ENCODE measurements at regions not wholly inside any gene's neighbourhood (a gene's known extent, or its start where the extent isn't known, plus 50 kb on each side); places are given as distances from the start of the nearest gene placed in this dataset.

- no peak for DNase-seq (ENCODE audit: extremely low spot score)
- ChIA-PET POLR2A (no interaction called here), CTCF (interaction anchor here (0.6 to 1.3 kb wide), 2 partner anchors 27 to 233 kb away, joined by 3 to 6 read pairs; no protein-coding TSS in a partner anchor)
- TF ChIP-seq SP1 (IDR thresholded peaks at IDR 0.05) (no peak), ARNT (IDR thresholded peaks at IDR 0.05) (no peak), SUZ12 (IDR thresholded peaks at IDR 0.05) (no peak), HDGF (IDR thresholded peaks at IDR 0.05; ENCODE audit: borderline replicate concordance) (no peak), TARDBP (IDR thresholded peaks at IDR 0.05) (no peak), FOXK2 (IDR thresholded peaks at IDR 0.05) (no peak), NFRKB (IDR thresholded peaks at IDR 0.05) (no peak), LEF1 (IDR thresholded peaks at IDR 0.05; ENCODE audit: borderline replicate concordance) (no peak), PKNOX1 (IDR thresholded peaks at IDR 0.05) (no peak), BHLHE40 (IDR thresholded peaks at IDR 0.05; ENCODE audit: borderline replicate concordance) (no peak), FOXM1 (IDR thresholded peaks at IDR 0.05; ENCODE audit: borderline replicate concordance) (no peak), ZNF384 (IDR thresholded peaks at IDR 0.05) (no peak), CTBP1 (IDR thresholded peaks at IDR 0.05; ENCODE audit: borderline replicate concordance) (no peak), FOXA1 (IDR thresholded peaks at IDR 0.05) (no peak), L3MBTL2 (conservative IDR thresholded peaks at IDR 0.05) (no peak), ELF4 (IDR thresholded peaks at IDR 0.05) (no peak)
Observed at GRCh38 chr3:18127174-18127858, 297.8 kb downstream of the SATB1 start.

DNA sequence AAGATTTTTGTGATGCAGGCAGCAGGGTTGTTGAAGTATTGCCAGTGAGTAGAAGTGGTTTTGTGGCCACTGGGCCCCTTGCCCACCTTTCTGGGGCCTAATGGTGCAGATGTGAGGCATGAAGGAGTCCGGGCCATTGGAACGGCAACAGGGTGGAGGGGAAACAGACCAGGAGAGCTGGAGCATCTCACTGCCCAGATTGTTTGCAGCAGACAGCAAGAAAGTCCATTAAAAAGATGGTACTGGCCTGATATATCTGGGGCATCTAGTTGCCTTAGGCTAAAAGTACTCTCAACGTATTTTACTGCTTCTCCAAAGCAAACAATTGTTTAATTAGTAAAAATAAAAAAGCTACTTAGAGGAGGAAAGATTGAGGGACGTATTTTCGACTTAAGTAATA, 298.4 kb downstream of the SATB1 start:
- ChIA-PET POLR2A (no interaction called here), CTCF (no interaction called here)
- DNase-seq (ENCODE audit: extremely low spot score) = no peak
- no peak for TF ChIP-seq ELF4 (IDR thresholded peaks at IDR 0.05)
- no peak for TF ChIP-seq ARNT (IDR thresholded peaks at IDR 0.05)
- no peak for TF ChIP-seq ZNF384 (IDR thresholded peaks at IDR 0.05)
- TF ChIP-seq SUZ12 (IDR thresholded peaks at IDR 0.05) = no peak
- TF ChIP-seq PKNOX1 (IDR thresholded peaks at IDR 0.05) = no peak
- no peak for TF ChIP-seq L3MBTL2 (conservative IDR thresholded peaks at IDR 0.05)
- no peak for TF ChIP-seq FOXA1 (IDR thresholded peaks at IDR 0.05)
- TF ChIP-seq HDGF (IDR thresholded peaks at IDR 0.05; ENCODE audit: borderline replicate concordance) = no peak
- TF ChIP-seq SP1 (IDR thresholded peaks at IDR 0.05) = no peak
- no peak for TF ChIP-seq LEF1 (IDR thresholded peaks at IDR 0.05; ENCODE audit: borderline replicate concordance)
- no peak for TF ChIP-seq FOXK2 (IDR thresholded peaks at IDR 0.05)
- TF ChIP-seq BHLHE40 (IDR thresholded peaks at IDR 0.05; ENCODE audit: borderline replicate concordance) = no peak
- no peak for TF ChIP-seq TARDBP (IDR thresholded peaks at IDR 0.05)
- no peak for TF ChIP-seq CTBP1 (IDR thresholded peaks at IDR 0.05; ENCODE audit: borderline replicate concordance)
- TF ChIP-seq FOXM1 (IDR thresholded peaks at IDR 0.05; ENCODE audit: borderline replicate concordance) = no peak

- ChIA-PET POLR2A (no interaction called here), CTCF (interaction anchor here (0.9 kb wide), 1 partner anchor 662 kb away, joined by 7 read pairs; no protein-coding TSS in a partner anchor)
- TF ChIP-seq ELF4 (IDR thresholded peaks at IDR 0.05) (no peak), L3MBTL2 (conservative IDR thresholded peaks at IDR 0.05) (0 out of 2 replicates have a peak, but pooled peaks have one; percentile 12)
- DNase-seq (ENCODE audit: extremely low spot score) = no peak
Observed at GRCh38 chr3:18124501-18124900, 300.6 kb downstream of the SATB1 start.

DNA sequence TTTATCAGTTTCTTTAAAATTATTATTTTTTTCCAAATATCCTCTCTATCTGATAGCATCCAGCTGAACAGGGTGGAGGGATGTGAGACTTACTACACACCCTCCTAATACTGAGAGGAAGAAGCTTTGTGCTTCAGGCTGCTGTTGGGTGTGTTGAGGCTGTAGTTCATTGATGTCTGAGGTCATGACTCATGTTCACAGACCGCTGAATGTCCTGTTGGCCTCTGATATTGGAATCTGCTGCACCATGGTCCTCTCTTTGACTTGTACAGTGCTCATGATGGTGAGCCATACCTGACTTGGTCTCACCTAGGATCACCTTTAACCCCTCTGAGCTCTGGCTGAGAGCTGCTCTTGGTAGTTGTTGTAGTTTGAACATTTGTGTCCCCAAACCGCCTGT, 302.9 kb downstream of the SATB1 start:
- CTCF ChIA-PET = no interaction called here
- DNase-seq (ENCODE audit: extremely low spot score) = no peak
- TF ChIP-seq ELF4 (IDR thresholded peaks at IDR 0.05) = no peak
- no peak for TF ChIP-seq ARNT (IDR thresholded peaks at IDR 0.05)
- TF ChIP-seq HDGF (IDR thresholded peaks at IDR 0.05; ENCODE audit: borderline replicate concordance) = no peak
- no peak for TF ChIP-seq PKNOX1 (IDR thresholded peaks at IDR 0.05)
- TF ChIP-seq FOXA1 (IDR thresholded peaks at IDR 0.05) = no peak
- TF ChIP-seq ZNF384 (IDR thresholded peaks at IDR 0.05) = no peak
- no peak for TF ChIP-seq L3MBTL2 (conservative IDR thresholded peaks at IDR 0.05)
- TF ChIP-seq BHLHE40 (IDR thresholded peaks at IDR 0.05; ENCODE audit: borderline replicate concordance) = no peak
- no peak for TF ChIP-seq SP1 (IDR thresholded peaks at IDR 0.05)
- TF ChIP-seq LEF1 (IDR thresholded peaks at IDR 0.05; ENCODE audit: borderline replicate concordance) = no peak
- TF ChIP-seq SUZ12 (IDR thresholded peaks at IDR 0.05) = no peak
- no peak for TF ChIP-seq CTBP1 (IDR thresholded peaks at IDR 0.05; ENCODE audit: borderline replicate concordance)
- no peak for TF ChIP-seq FOXK2 (IDR thresholded peaks at IDR 0.05)
- no peak for TF ChIP-seq NFRKB (IDR thresholded peaks at IDR 0.05)
- no peak for TF ChIP-seq FOXM1 (IDR thresholded peaks at IDR 0.05; ENCODE audit: borderline replicate concordance)
- no peak for TF ChIP-seq TARDBP (IDR thresholded peaks at IDR 0.05)
- POLR2A ChIA-PET = no interaction called here

DNA sequence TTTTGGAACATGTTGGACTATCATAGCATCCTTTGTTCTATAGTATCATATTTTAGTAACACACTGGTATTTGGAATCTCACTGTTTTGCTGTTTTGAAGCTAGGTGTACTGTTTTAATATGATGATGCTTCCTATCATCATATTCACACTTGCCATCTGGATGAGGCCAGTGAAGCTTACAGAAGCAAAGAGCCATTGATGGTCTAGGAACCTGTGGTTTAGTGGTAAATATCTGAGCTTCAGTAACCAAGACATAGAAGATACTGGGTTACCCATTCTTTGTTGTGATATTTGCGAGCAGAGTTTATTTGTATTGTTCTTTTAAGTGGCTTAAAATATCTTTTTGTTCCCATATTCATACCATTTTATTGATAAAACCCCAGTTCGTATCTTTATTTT, 304.1 kb downstream of the SATB1 start:
- CTCF ChIA-PET = no interaction called here
- no peak for DNase-seq (ENCODE audit: extremely low spot score)
- POLR2A ChIA-PET = no interaction called here
- TF ChIP-seq NFRKB (IDR thresholded peaks at IDR 0.05) (no peak), CTBP1 (IDR thresholded peaks at IDR 0.05; ENCODE audit: borderline replicate concordance) (no peak), SUZ12 (IDR thresholded peaks at IDR 0.05) (no peak), HDGF (IDR thresholded peaks at IDR 0.05; ENCODE audit: borderline replicate concordance) (no peak), LEF1 (IDR thresholded peaks at IDR 0.05; ENCODE audit: borderline replicate concordance) (no peak), SP1 (IDR thresholded peaks at IDR 0.05) (no peak), FOXM1 (IDR thresholded peaks at IDR 0.05; ENCODE audit: borderline replicate concordance) (no peak), FOXA1 (IDR thresholded peaks at IDR 0.05) (no peak), ELF4 (IDR thresholded peaks at IDR 0.05) (no peak), ARNT (IDR thresholded peaks at IDR 0.05) (no peak), L3MBTL2 (conservative IDR thresholded peaks at IDR 0.05) (no peak), PKNOX1 (IDR thresholded peaks at IDR 0.05) (no peak), FOXK2 (IDR thresholded peaks at IDR 0.05) (no peak), ZNF384 (IDR thresholded peaks at IDR 0.05) (no peak), BHLHE40 (IDR thresholded peaks at IDR 0.05; ENCODE audit: borderline replicate concordance) (no peak), TARDBP (IDR thresholded peaks at IDR 0.05) (no peak)

Measured in HEK293T (cell line).